ENCODE measurements at regions not wholly inside any gene's neighbourhood (a gene's known extent, or its start where the extent isn't known, plus 50 kb on each side); places are given as distances from the start of the nearest gene placed in this dataset.
"Not testable (repeated sequence)": the region's sequence is repeated elsewhere in the genome, so short reads cannot be mapped to it uniquely, and the experiment has no call there.

DNA sequence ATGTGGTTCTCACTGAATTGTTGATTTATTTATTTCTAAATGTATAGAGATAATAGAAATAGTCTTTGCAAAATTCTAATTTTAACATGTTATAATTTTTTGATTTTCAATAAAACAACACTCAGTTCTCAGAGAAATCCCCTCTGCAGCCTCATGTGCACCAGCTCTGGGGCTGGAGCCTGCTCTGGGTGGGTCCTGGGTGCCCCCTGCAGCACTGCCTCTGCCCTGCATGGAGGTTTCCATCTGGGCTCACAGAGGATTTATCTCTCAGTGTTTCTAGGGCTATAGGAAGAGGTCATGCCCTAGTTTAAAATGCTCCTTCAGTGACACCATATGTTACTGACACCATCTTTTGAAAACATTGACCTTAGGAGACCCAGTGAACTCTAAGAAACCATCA is 576.0 kb downstream of the GOLGA6L6 start:
- not testable (repeated sequence) for H4K20me1 ChIP-seq (ENCODE audit: insufficient read depth); H3K27ac ChIP-seq (ENCODE audit: low read length); H3K4me2 ChIP-seq (ENCODE audit: low read length); H3K36me3 ChIP-seq (ENCODE audit: insufficient read depth, low read length); H3K4me3 ChIP-seq (ENCODE audit: low read length); H3K9ac ChIP-seq (ENCODE audit: low read length); H3K9me3 ChIP-seq (ENCODE audit: low read length); H3K9me2 ChIP-seq (ENCODE audit: insufficient read depth, low read length); H3F3A ChIP-seq (ENCODE audit: insufficient read depth, low read length, poor library complexity, severe bottlenecking); H2AFZ ChIP-seq (ENCODE audit: low read depth, low read length); H3K79me2 ChIP-seq (replicated peaks; ENCODE audit: insufficient read depth, low read length); H3K27me3 ChIP-seq (ENCODE audit: insufficient read depth, low read depth, low read length)

DNA sequence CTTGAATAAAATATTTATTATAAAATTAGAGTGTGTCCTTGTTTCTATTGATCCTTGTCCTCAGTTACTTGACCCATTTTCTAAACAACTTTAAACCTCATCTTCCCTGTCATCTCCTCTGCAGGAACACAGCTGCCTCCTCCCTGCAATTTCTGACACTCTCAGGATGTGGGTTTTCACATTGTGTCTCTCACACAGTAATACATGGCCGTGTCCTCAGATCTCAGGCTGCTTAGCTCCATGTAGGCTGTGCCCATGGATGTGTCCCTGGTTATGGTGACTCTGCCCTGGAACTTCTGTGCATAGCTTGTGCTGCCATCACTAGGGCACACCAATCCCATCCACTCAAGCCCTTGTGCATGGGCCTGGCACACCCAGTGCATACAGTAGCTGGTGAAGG is 577.1 kb downstream of the GOLGA6L6 start:
- not testable (repeated sequence) for H3F3A ChIP-seq (ENCODE audit: insufficient read depth, low read length, poor library complexity, severe bottlenecking); H3K27ac ChIP-seq (ENCODE audit: low read length); H3K4me2 ChIP-seq (ENCODE audit: low read length); H2AFZ ChIP-seq (ENCODE audit: low read depth, low read length); H3K4me3 ChIP-seq (ENCODE audit: low read length); H3K9me3 ChIP-seq (ENCODE audit: low read length); H3K9me2 ChIP-seq (ENCODE audit: insufficient read depth, low read length); H3K27me3 ChIP-seq (ENCODE audit: insufficient read depth, low read depth, low read length); H3K79me2 ChIP-seq (replicated peaks; ENCODE audit: insufficient read depth, low read length); H3K9ac ChIP-seq (ENCODE audit: low read length); H3K36me3 ChIP-seq (ENCODE audit: insufficient read depth, low read length); H4K20me1 ChIP-seq (ENCODE audit: insufficient read depth)

DNA sequence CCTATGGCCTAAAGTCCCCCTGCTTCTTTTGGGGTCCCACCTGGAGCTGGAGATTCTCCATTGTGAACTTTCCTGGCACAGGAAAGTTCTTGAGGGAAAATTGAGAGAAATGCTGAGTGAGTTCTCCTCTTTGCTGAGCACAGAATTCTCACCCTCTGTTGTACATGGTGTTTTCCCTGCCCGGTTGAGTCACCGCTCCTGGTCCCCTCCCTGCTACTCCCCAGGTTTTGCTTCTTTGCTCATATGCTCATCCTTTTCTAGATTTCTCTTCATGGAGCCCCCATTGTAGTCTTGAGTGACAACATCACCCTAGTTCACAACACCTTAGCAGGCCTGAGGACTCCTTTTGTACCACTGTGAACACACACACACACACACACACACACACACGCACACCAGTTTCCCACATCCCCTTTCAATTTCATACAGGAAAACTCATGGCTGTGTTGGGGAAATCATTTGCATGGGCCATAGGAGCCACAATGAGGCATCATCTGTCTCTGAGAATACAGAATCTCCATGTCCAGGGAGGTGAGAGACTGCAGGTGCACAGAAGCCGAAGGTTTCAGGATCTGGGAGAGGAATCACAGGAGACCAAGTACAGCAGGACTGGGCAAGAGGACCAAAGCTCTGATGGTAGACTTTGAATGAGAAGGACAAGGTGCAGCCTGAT is 585.3 kb downstream of the GOLGA6L6 start:
- no peaks in the 10 kb centered on the region for H3K79me2 ChIP-seq (replicated peaks; ENCODE audit: insufficient read depth, low read length)
- no peaks in the 10 kb centered on the region for H3K9me2 ChIP-seq (ENCODE audit: insufficient read depth, low read length)
- no peak overlapping the region for H3K4me2 ChIP-seq (ENCODE audit: low read length)
- no peak overlapping the region for H3K4me3 ChIP-seq (ENCODE audit: low read length)
- H3K27ac ChIP-seq (ENCODE audit: low read length), result no peak overlapping the region
- TF ChIP-seq POLR2AphosphoS5 (IDR thresholded peaks at IDR 0.05), result no peak
- no peak for TF ChIP-seq TAF1 (IDR thresholded peaks at IDR 0.05; ENCODE audit: low read depth)
- TF ChIP-seq MXI1 (conservative IDR thresholded peaks at IDR 0.05; ENCODE audit: poor library complexity, severe bottlenecking), result no peak
- TF ChIP-seq EP300 (conservative IDR thresholded peaks at IDR 0.05; ENCODE audit: poor library complexity, severe bottlenecking), result no peak
- TF ChIP-seq EZH2 (IDR thresholded peaks at IDR 0.05; ENCODE audit: borderline replicate concordance, insufficient read depth, low read length, poor library complexity, severe bottlenecking), result no peak
- TF ChIP-seq, protein P1, sequence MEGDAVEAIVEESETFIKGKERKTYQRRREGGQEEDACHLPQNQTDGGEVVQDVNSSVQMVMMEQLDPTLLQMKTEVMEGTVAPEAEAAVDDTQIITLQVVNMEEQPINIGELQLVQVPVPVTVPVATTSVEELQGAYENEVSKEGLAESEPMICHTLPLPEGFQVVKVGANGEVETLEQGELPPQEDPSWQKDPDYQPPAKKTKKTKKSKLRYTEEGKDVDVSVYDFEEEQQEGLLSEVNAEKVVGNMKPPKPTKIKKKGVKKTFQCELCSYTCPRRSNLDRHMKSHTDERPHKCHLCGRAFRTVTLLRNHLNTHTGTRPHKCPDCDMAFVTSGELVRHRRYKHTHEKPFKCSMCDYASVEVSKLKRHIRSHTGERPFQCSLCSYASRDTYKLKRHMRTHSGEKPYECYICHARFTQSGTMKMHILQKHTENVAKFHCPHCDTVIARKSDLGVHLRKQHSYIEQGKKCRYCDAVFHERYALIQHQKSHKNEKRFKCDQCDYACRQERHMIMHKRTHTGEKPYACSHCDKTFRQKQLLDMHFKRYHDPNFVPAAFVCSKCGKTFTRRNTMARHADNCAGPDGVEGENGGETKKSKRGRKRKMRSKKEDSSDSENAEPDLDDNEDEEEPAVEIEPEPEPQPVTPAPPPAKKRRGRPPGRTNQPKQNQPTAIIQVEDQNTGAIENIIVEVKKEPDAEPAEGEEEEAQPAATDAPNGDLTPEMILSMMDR (IDR thresholded peaks at IDR 0.05; ENCODE audit: poor library complexity, severe bottlenecking), result no peak
- TF ChIP-seq RAD21 (conservative IDR thresholded peaks at IDR 0.05), result no peak
- TF ChIP-seq SMC3 (conservative IDR thresholded peaks at IDR 0.05; ENCODE audit: poor library complexity), result no peak
- TF ChIP-seq, protein P2, sequence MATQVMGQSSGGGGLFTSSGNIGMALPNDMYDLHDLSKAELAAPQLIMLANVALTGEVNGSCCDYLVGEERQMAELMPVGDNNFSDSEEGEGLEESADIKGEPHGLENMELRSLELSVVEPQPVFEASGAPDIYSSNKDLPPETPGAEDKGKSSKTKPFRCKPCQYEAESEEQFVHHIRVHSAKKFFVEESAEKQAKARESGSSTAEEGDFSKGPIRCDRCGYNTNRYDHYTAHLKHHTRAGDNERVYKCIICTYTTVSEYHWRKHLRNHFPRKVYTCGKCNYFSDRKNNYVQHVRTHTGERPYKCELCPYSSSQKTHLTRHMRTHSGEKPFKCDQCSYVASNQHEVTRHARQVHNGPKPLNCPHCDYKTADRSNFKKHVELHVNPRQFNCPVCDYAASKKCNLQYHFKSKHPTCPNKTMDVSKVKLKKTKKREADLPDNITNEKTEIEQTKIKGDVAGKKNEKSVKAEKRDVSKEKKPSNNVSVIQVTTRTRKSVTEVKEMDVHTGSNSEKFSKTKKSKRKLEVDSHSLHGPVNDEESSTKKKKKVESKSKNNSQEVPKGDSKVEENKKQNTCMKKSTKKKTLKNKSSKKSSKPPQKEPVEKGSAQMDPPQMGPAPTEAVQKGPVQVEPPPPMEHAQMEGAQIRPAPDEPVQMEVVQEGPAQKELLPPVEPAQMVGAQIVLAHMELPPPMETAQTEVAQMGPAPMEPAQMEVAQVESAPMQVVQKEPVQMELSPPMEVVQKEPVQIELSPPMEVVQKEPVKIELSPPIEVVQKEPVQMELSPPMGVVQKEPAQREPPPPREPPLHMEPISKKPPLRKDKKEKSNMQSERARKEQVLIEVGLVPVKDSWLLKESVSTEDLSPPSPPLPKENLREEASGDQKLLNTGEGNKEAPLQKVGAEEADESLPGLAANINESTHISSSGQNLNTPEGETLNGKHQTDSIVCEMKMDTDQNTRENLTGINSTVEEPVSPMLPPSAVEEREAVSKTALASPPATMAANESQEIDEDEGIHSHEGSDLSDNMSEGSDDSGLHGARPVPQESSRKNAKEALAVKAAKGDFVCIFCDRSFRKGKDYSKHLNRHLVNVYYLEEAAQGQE (IDR thresholded peaks at IDR 0.05; ENCODE audit: borderline replicate concordance), result no peak
- no peaks in the 10 kb centered on the region for H3F3A ChIP-seq (ENCODE audit: insufficient read depth, low read length, poor library complexity, severe bottlenecking)
- peaks cover 2% of the 10 kb centered on the region for H3K9me3 ChIP-seq (ENCODE audit: low read length)
- H3K9ac ChIP-seq (ENCODE audit: low read length), result no peak overlapping the region
- no peak overlapping the region for H2AFZ ChIP-seq (ENCODE audit: low read depth, low read length)
- H3K36me3 ChIP-seq (ENCODE audit: insufficient read depth, low read length), result no peaks in the 10 kb centered on the region
- H4K20me1 ChIP-seq (ENCODE audit: insufficient read depth), result no peaks in the 10 kb centered on the region
- H3K27me3 ChIP-seq (ENCODE audit: insufficient read depth, low read depth, low read length), result no peaks in the 10 kb centered on the region

Measured in neural cell (in vitro differentiated cells).